ENCODE measurements at regions not wholly inside any gene's neighbourhood (a gene's known extent, or its start where the extent isn't known, plus 50 kb on each side); places are given as distances from the start of the nearest gene placed in this dataset.

DNA sequence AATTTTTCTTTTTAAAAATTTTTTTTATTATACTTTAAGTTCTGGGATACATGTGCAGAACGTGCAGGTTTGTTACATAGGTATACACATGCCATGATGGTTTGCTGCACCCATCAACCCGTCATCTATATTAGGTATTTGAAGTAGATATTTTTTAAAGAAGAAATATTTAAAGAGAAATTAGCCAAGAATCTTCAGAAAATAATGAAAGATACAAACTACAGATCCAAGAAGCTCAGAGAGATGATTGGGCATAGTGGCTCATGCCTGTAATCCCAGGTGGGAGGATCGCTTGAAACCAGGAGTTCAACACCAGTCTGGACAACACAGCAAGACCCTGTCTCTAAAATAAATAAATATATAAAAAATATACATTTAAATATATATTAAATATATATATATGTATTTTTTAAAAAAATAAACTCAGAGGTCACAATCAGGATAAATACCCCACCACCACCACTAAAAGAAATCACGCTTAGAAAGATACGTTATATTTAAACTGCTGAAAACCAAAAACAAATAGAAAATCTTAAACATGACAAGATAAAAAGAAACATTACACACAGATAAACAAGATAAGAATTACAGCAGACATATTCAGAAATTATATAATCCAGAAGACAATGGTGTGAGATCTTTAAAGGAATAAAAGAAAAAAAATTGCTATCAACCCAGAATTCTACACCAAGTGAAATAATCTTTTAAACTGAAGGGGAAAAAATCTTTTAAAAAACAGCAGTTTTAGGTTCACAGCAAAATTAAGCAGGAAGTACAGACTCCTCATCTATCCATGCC lies 57.5 kb downstream of the CSF2 start:
- ChIA-PET POLR2A (no interaction called here), CTCF (no interaction called here)
- intact Hi-C loops (cut with DNase I, micrococcal nuclease): no loop called here
- DNase-seq (no peak), ATAC-seq (no peak)
- Mint-ChIP-seq H3K36me3 (ENCODE audit: low read depth) (peaks cover 1% of the 10 kb centered on the region), H3K27me3 (peaks cover 13% of the 10 kb centered on the region), H3K4me3 (no peak overlapping the region), H3K27ac (no peak overlapping the region), H3K9me3 (ENCODE audit: low read depth) (peaks cover 12% of the 10 kb centered on the region), H3K4me1 (peaks cover 8% of the 10 kb centered on the region)

DNA sequence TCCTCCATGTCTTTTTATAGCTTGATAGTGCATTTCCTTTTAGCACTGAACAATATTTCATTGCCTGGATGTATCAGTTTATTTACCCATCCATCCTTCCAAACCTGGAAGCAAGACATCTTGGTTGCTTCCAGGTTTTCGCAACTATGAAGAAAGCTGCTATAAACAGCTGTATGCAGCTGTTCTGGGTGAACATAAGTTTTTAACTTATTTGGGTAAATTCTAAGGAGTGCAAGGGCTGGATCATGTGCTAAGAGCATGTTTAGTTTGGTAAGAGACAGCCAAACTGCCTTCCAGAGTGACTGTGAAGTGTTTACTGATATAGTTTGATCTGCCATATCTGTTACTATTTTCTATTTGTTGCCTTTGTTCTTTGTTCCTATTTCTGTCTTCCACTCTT lies 58.5 kb downstream of the CSF2 start:
- no peak overlapping the region for H3K4me3 Mint-ChIP-seq
- H3K9me3 Mint-ChIP-seq (ENCODE audit: low read depth): peaks cover 12% of the 10 kb centered on the region
- no peak overlapping the region for H3K27ac Mint-ChIP-seq
- peaks cover 1% of the 10 kb centered on the region for H3K36me3 Mint-ChIP-seq (ENCODE audit: low read depth)
- intact Hi-C loops (cut with DNase I, micrococcal nuclease): no loop called here
- CTCF ChIA-PET: interaction anchor here (0.9 kb wide), 1 partner anchor 10 kb away, joined by 4 read pairs; no protein-coding TSS in a partner anchor
- DNase-seq (no peak), ATAC-seq (no peak)
- POLR2A ChIA-PET: no interaction called here
- peaks cover 8% of the 10 kb centered on the region for H3K4me1 Mint-ChIP-seq
- peaks cover 13% of the 10 kb centered on the region for H3K27me3 Mint-ChIP-seq

DNA sequence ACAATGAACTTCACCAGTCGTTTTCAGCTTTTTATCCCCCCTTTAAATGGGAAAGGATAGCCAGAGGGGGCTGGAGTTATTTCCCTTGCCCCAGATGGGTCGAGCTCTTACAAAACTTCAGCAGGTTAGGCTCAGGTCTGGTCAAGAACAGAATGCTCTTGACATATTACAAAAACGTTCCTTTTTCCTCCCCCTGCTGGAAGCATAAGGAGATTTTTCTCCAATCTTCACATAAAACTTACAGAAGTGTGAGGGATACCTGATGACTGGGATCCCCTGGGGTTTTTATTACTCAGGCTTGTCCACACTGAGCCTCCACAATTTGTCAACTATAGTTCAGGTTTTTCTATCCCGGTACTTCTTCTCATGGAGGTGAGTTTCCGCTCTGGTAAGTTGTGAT lies 60.8 kb downstream of the CSF2 start:
- DNase-seq: no peak
- peaks cover 17% of the 10 kb centered on the region for H3K27me3 Mint-ChIP-seq
- peaks cover 8% of the 10 kb centered on the region for H3K4me1 Mint-ChIP-seq
- no peak overlapping the region for H3K27ac Mint-ChIP-seq
- POLR2A ChIA-PET: no interaction called here
- H3K9me3 Mint-ChIP-seq (ENCODE audit: low read depth): peaks cover 2% of the 10 kb centered on the region
- peak; percentile 42 for ATAC-seq
- H3K36me3 Mint-ChIP-seq (ENCODE audit: low read depth): no peaks in the 10 kb centered on the region
- H3K4me3 Mint-ChIP-seq: no peak overlapping the region
- CTCF ChIA-PET: interaction anchor here (0.6 to 1.5 kb wide), 4 partner anchors 23 to 104 kb away, joined by 3 to 4 read pairs (median 4); no protein-coding TSS in a partner anchor
- intact Hi-C loops (cut with DNase I, micrococcal nuclease): loop anchor here (1.0 to 2.0 kb wide), 2 partner anchors 69 to 70 kb away; no protein-coding TSS in a partner anchor

GRCh38 chr5:132136906-132137305 lies 63.3 kb downstream of the CSF2 start:
- no peaks in the 10 kb centered on the region for H3K36me3 Mint-ChIP-seq (ENCODE audit: low read depth)
- H3K4me1 Mint-ChIP-seq: peaks cover 8% of the 10 kb centered on the region
- no peak overlapping the region for H3K27ac Mint-ChIP-seq
- ATAC-seq: no peak
- H3K27me3 Mint-ChIP-seq: peaks cover 25% of the 10 kb centered on the region
- H3K9me3 Mint-ChIP-seq (ENCODE audit: low read depth): peaks cover 5% of the 10 kb centered on the region
- ChIA-PET CTCF (interaction anchor here (1.1 kb wide), 1 partner anchor 72 kb away, joined by 4 read pairs; no protein-coding TSS in a partner anchor), POLR2A (interaction anchor here (0.7 kb wide), 1 partner anchor 431 kb away, joined by 3 read pairs; no protein-coding TSS in a partner anchor)
- intact Hi-C loops (cut with DNase I, micrococcal nuclease): no loop called here
- H3K4me3 Mint-ChIP-seq: no peak overlapping the region
- DNase-seq: no peak

GRCh38 chr5:132138260-132138659 lies 64.7 kb downstream of the CSF2 start:
- Mint-ChIP-seq H3K4me3 (no peak overlapping the region), H3K4me1 (peaks cover 8% of the 10 kb centered on the region), H3K9me3 (ENCODE audit: low read depth) (peaks cover 11% of the 10 kb centered on the region), H3K36me3 (ENCODE audit: low read depth) (no peaks in the 10 kb centered on the region), H3K27ac (no peak overlapping the region), H3K27me3 (peaks cover 25% of the 10 kb centered on the region)
- no peak for DNase-seq
- ChIA-PET POLR2A (no interaction called here), CTCF (no interaction called here)
- intact Hi-C loops (cut with DNase I, micrococcal nuclease): no loop called here
- no peak for ATAC-seq

Data from activated CD4-positive, alpha-beta T cell treated with anti-CD3 and anti-CD28 coated beads for 36 hours (primary cell).